Tibial nerve (tissue), 4 donors: ENCODE measurements at regions not wholly inside any gene's neighbourhood (a gene's known extent, or its start where the extent isn't known, plus 50 kb on each side); places are given as distances from the start of the nearest gene placed in this dataset.
"Not testable (repeated sequence)": the region's sequence is repeated elsewhere in the genome, so short reads cannot be mapped to it uniquely, and the experiment has no call there.

Experiments
- DNase-seq, 2 donors: peaks; one replicate each; pipeline ENCODE4 v3.0.0-alpha.2; 2019; ENCODE audit warnings: low spot score in 2 of 2
- H3K27ac ChIP-seq, 4 donors: fragments of 200-600 bp; sonication (generic) in 3 of 4; one replicate each; pipeline ENCODE4 v1.5.1; 2017 to 2019; ENCODE audit warnings: mild to moderate bottlenecking in 1 of 4
- H3K27me3 ChIP-seq, 2 donors: fragments of 200-600 bp; sonication (generic) in 1 of 2; one replicate each; pipeline versions ENCODE4 v1.5.1 to v1.6.0; 2017 to 2019
- H3K36me3 ChIP-seq, 3 donors: fragments of 200-600 bp; sonication (generic); one replicate each; pipeline ENCODE4 v1.5.1; 2018 to 2019
- H3K4me1 ChIP-seq, 4 donors: fragments of 200-600 bp; sonication (generic) in 3 of 4; one replicate each; pipeline ENCODE4 v1.5.1; 2017 to 2019
- H3K4me3 ChIP-seq, 4 donors: fragments of 200-600 bp; sonication (generic) in 3 of 4; one replicate each; pipeline ENCODE4 v1.5.1; 2017 to 2019; ENCODE audit warnings: mild to moderate bottlenecking in 1 of 4, moderate library complexity in 1 of 4
- H3K9me3 ChIP-seq, 4 donors: fragments of 200-600 bp; sonication (generic) in 3 of 4; one replicate each; pipeline ENCODE4 v1.5.1; 2017 to 2019
- EP300 ChIP-seq, 2 donors: sonication (generic); formaldehyde crosslinking; IDR thresholded peaks; one replicate each; pipeline ENCODE4 v1.6.1; 2017; ENCODE audit warnings: antibody characterized with exemption in 2 of 2, mild to moderate bottlenecking in 1 of 2
- POLR2A ChIP-seq, 2 donors: fragments of 450-650 bp; IDR thresholded peaks; one replicate each; pipeline ENCODE4 v1.6.1; 2017; ENCODE audit warnings: antibody characterized with exemption in 2 of 2, mild to moderate bottlenecking in 2 of 2, moderate library complexity in 2 of 2
- WGBS, 2 donors: methylation state at CpG; one replicate each; pipeline ENCODE4 v1.1.5; 2018; 5-methylcytosine and 5-hydroxymethylcytosine counted together
- TF ChIP-seq, protein P1 (sequence below), 5 experiments: fragments of 200-600 bp in 3 of 5; fragments of 450-650 bp in 2 of 5; sonication (generic) in 3 of 5; IDR thresholded peaks; one replicate each; pipeline ENCODE4 v1.5.1; 2016 to 2019; ENCODE audit warnings: antibody characterized with exemption in 5 of 5, mild to moderate bottlenecking in 3 of 5, moderate library complexity in 2 of 5

DNA sequence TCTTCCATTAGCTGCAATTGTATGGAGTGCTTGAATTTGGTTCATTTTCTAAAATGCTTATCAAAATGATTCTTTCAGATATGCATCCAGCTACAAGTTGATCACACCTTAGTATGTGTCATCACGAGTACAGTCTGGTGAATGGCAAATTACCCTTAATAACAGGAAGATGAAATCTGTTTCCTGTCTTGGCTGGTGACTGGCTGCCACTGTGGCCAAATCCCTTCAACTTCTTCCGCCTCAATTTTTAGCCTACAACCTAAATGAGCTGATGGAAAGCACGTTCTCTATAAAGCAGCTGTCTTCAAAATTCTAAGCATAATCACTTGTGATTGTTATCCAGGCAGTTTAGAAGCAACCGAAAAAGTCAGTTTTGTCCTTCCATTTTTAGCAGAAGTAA, 387.1 kb upstream of the NECTIN3 start:
- TF ChIP-seq EP300 (IDR thresholded peaks at IDR 0.05) (no peak), POLR2A (IDR thresholded peaks at IDR 0.05) (no peak)
- TF ChIP-seq, protein P1, sequence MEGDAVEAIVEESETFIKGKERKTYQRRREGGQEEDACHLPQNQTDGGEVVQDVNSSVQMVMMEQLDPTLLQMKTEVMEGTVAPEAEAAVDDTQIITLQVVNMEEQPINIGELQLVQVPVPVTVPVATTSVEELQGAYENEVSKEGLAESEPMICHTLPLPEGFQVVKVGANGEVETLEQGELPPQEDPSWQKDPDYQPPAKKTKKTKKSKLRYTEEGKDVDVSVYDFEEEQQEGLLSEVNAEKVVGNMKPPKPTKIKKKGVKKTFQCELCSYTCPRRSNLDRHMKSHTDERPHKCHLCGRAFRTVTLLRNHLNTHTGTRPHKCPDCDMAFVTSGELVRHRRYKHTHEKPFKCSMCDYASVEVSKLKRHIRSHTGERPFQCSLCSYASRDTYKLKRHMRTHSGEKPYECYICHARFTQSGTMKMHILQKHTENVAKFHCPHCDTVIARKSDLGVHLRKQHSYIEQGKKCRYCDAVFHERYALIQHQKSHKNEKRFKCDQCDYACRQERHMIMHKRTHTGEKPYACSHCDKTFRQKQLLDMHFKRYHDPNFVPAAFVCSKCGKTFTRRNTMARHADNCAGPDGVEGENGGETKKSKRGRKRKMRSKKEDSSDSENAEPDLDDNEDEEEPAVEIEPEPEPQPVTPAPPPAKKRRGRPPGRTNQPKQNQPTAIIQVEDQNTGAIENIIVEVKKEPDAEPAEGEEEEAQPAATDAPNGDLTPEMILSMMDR (IDR thresholded peaks at IDR 0.05) = no peak
- H3K4me1 ChIP-seq = no peaks in the 10 kb centered on the region
- no peaks in the 10 kb centered on the region for H3K9me3 ChIP-seq
- 83 to 85% methylated on average over 4 of the region's 4 CpGs for WGBS, 2 donors
- H3K4me3 ChIP-seq = no peak overlapping the region
- H3K36me3 ChIP-seq = no peaks in the 10 kb centered on the region
- no peaks in the 10 kb centered on the region for H3K27me3 ChIP-seq
- no peak for DNase-seq
- no peak overlapping the region for H3K27ac ChIP-seq

DNA sequence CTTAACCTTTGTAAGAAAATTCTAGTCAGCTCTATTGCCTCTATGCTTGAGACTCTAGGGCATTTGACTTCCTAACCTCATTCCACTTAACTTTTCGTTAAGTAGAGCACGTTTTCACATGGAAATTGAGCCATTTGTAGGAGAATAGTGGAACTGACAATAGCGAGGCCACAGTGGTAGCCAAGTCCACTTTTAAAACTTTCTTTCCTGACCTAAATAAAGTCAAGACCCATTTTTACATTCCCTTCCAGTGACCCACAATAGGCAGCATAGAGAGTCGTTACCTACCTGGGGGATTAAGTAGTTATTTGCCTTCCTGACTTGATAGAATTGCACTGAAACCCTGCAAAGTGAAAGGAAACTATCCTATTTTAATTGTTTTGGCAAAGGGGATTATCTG, 386.0 kb upstream of the NECTIN3 start:
- Histone ChIP-seq H3K27me3 (no peaks in the 10 kb centered on the region), H3K4me3 (no peak overlapping the region), H3K36me3 (no peaks in the 10 kb centered on the region), H3K9me3 (no peaks in the 10 kb centered on the region), H3K27ac (no peak overlapping the region), H3K4me1 (no peaks in the 10 kb centered on the region)
- 46 to 52% methylated on average over 4 of the region's 4 CpGs for WGBS, 2 donors
- DNase-seq = no peak
- TF ChIP-seq EP300 (IDR thresholded peaks at IDR 0.05) (no peak), POLR2A (IDR thresholded peaks at IDR 0.05) (no peak)
- TF ChIP-seq, protein P1 (IDR thresholded peaks at IDR 0.05) = no peak

DNA sequence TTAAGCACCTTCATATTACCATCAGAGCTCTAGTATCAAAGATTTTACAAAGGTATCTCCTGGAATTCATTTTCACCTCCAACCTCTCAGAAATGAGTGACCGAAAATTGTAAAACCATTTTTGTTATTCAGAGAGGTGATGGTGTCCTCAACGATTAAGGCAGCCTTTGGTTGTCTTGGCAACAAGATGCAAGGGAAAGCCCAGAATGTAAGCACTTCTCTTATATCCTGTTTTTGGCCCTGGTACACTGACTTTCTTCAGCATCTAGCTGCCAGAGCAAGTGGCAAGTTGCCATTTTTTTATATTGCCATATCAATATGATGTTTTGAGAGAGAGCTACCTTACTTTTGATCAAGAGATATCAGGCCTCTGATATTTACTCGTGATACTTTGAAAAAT, 384.9 kb upstream of the NECTIN3 start:
- no peaks in the 10 kb centered on the region for H3K27me3 ChIP-seq
- H3K4me3 ChIP-seq = no peak overlapping the region
- no peak for TF ChIP-seq EP300 (IDR thresholded peaks at IDR 0.05)
- no peak for TF ChIP-seq POLR2A (IDR thresholded peaks at IDR 0.05)
- TF ChIP-seq, protein P1 (IDR thresholded peaks at IDR 0.05) = no peak
- no peaks in the 10 kb centered on the region for H3K9me3 ChIP-seq
- no peak for DNase-seq
- H3K36me3 ChIP-seq = no peaks in the 10 kb centered on the region
- no peak overlapping the region for H3K27ac ChIP-seq
- 68 to 79% methylated on average over 3 of the region's 3 CpGs for WGBS, 2 donors
- H3K4me1 ChIP-seq = no peaks in the 10 kb centered on the region

DNA sequence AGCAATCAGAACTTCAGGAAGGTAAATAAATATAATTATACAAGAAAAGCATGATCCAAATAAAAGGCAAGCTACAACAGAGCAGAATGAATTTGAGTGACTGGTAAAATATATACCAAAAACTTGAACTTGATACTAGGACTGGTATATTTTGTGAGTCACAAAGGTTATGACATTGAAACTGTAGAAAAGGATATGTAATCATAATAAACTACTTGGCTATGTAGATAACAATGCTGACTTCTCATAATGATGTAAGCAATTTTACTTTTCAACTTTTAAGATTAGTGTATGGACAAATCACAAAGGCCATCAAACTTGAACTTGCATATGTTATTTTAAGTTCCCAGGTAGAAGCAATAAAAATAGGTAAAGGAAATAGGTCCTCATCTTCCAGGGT, 384.5 kb upstream of the NECTIN3 start:
- H3K4me1 ChIP-seq = no peaks in the 10 kb centered on the region
- H3K36me3 ChIP-seq = no peaks in the 10 kb centered on the region
- no peak overlapping the region for H3K4me3 ChIP-seq
- H3K9me3 ChIP-seq = no peaks in the 10 kb centered on the region
- no peaks in the 10 kb centered on the region for H3K27me3 ChIP-seq
- DNase-seq = no peak
- TF ChIP-seq EP300 (IDR thresholded peaks at IDR 0.05) = no peak
- TF ChIP-seq, protein P1 (IDR thresholded peaks at IDR 0.05) = no peak
- TF ChIP-seq POLR2A (IDR thresholded peaks at IDR 0.05) = no peak
- no peak overlapping the region for H3K27ac ChIP-seq

DNA sequence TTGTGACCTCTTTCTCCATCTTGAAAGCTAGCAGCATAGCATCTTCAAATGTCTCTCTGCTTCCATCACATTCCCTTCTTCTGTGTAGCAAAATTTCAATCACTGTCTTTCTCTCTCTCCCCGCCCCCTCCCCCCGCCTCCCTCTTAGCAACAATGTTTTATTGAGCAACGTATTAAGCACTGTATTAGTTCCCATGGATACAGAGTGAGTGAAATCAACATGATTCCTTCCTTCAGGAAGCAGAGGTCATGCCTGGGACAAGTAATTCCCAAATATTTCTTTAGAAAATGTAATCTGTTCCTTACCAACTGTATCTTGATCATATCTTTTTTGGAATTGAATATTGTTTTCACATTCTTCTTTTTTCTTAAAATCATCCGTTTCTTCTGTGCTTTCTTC, 373.7 kb upstream of the NECTIN3 start:
- Histone ChIP-seq H3K27ac (no peak overlapping the region), H3K36me3 (no peaks in the 10 kb centered on the region), H3K4me3 (no peak overlapping the region), H3K9me3 (peaks cover 0 to 15% (median 0%) of the 10 kb centered on the region in 4 donors), H3K4me1 (no peaks in the 10 kb centered on the region), H3K27me3 (no peaks in the 10 kb centered on the region)
- TF ChIP-seq POLR2A (IDR thresholded peaks at IDR 0.05) (no peak), EP300 (IDR thresholded peaks at IDR 0.05) (no peak)
- TF ChIP-seq, protein P1 (IDR thresholded peaks at IDR 0.05) = no peak
- DNase-seq = no peak
- WGBS, 2 donors = 45 to 48% methylated on average over 4 of the region's 4 CpGs

DNA sequence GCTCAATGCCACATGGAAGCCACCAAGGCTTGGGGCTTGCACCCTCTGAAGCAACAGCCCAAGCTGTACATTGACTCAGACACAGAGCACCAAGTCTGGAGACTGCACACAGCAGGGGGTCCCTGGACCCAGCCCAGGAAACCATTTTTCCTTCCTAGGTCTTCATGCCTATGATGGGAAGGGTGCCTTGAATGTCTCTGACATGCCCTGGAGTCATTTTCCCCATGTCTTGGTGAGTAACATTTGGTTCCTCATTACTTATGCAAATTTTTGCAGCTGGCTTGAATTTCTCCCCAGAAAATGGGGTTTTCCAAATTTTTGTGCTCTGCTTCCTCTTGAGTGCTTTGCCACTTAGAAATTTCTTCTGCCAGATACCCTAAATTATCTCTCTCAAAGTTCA, 367.3 kb upstream of the NECTIN3 start:
- not testable (repeated sequence) for H3K27ac ChIP-seq, DNase-seq, H3K36me3 ChIP-seq, H3K4me1 ChIP-seq, H3K27me3 ChIP-seq, H3K4me3 ChIP-seq
- peaks cover 0 to 17% (median 0%) of the 10 kb centered on the region in 4 donors for H3K9me3 ChIP-seq
